GM12864 (cell line): ENCODE measurements at regions not wholly inside any gene's neighbourhood (a gene's known extent, or its start where the extent isn't known, plus 50 kb on each side); places are given as distances from the start of the nearest gene placed in this dataset.

Source experiments
- DNase-seq: peaks from one replicate; pipeline ENCODE4 v3.0.0-alpha.2; 2011; ENCODE audit warnings: low read depth
- H3K4me3 ChIP-seq: 2 replicates; pipeline ENCODE4 v1.5.1; 2011; ENCODE audit warnings: mild to moderate bottlenecking, low read depth, low read length, control low read depth
- CTCF ChIP-seq: IDR thresholded peaks from 2 replicates; pipeline ENCODE4 v1.5.1; 2011; ENCODE audit warnings: low read depth, mild to moderate bottlenecking, moderate library complexity, low read length, control low read depth, inconsistent platforms; ENCODE audit errors: missing control alignments

GRCh38 chr15:93203036-93203435 lies 114.0 kb upstream of the RGMA start:
- DNase-seq, result no peak
- no peak overlapping the region for H3K4me3 ChIP-seq
- no peak for TF ChIP-seq CTCF

GRCh38 chr15:93202405-93202804 lies 113.4 kb upstream of the RGMA start:
- TF ChIP-seq CTCF, result no peak
- no peak overlapping the region for H3K4me3 ChIP-seq
- no peak for DNase-seq

- no peak overlapping the region for H3K4me3 ChIP-seq
- no peak for DNase-seq
- TF ChIP-seq CTCF, result no peak
Observed at GRCh38 chr15:93201940-93202339, 112.9 kb upstream of the RGMA start.

- no peak overlapping the region for H3K4me3 ChIP-seq
- DNase-seq, result no peak
- no peak for TF ChIP-seq CTCF
Observed at GRCh38 chr15:93200837-93201226, 111.8 kb upstream of the RGMA start.

GRCh38 chr15:93200081-93200836 lies 111.2 kb upstream of the RGMA start:
- no peak for DNase-seq
- TF ChIP-seq CTCF, result no peak
- H3K4me3 ChIP-seq, result no peak overlapping the region

GRCh38 chr15:93196135-93196670 lies 107.2 kb upstream of the RGMA start:
- DNase-seq, result no peak
- TF ChIP-seq CTCF, result no peak
- no peak overlapping the region for H3K4me3 ChIP-seq

- no peak overlapping the region for H3K4me3 ChIP-seq
- TF ChIP-seq CTCF, result no peak
- DNase-seq, result no peak
Observed at GRCh38 chr15:93195109-93195508, 106.1 kb upstream of the RGMA start.
